GM12891 (cell line): ENCODE measurements at regions not wholly inside any gene's neighbourhood (a gene's known extent, or its start where the extent isn't known, plus 50 kb on each side); places are given as distances from the start of the nearest gene placed in this dataset.

Source experiments
- POLR2A ChIP-seq: IDR thresholded peaks from 2 replicates; pipeline ENCODE4 v1.6.1; 2011; ENCODE audit warnings: low read depth, low read length, control low read depth
- POLR2AphosphoS5 ChIP-seq: IDR thresholded peaks from 2 replicates; pipeline ENCODE4 v1.6.1; 2011; ENCODE audit warnings: low read depth, low read length, control low read depth
- SPI1 ChIP-seq: IDR thresholded peaks from 2 replicates; pipeline ENCODE4 v1.6.1; 2011; ENCODE audit warnings: low read depth, low read length, control low read depth
- TAF1 ChIP-seq: IDR thresholded peaks from 2 replicates; pipeline ENCODE4 v1.6.1; 2011; ENCODE audit warnings: low read depth, low read length, control low read depth

- no peak for TF ChIP-seq POLR2AphosphoS5
- TF ChIP-seq POLR2A = no peak
- TF ChIP-seq TAF1 = no peak
- no peak for TF ChIP-seq SPI1
These were observed 75.3 kb upstream of the MAST4 start for GRCh38 chr5:66520854-66521253.
